ENCODE measurements at regions not wholly inside any gene's neighbourhood (a gene's known extent, or its start where the extent isn't known, plus 50 kb on each side); places are given as distances from the start of the nearest gene placed in this dataset.

- no peak for TF ChIP-seq CHD7 (IDR thresholded peaks at IDR 0.05; ENCODE audit: insufficient replicate concordance, low read length)
- no peak for TF ChIP-seq CEBPB (IDR thresholded peaks at IDR 0.05; ENCODE audit: low read depth, low read length)
- no peak for TF ChIP-seq KDM5A (IDR thresholded peaks at IDR 0.05; ENCODE audit: low read length)
- no peak for TF ChIP-seq TBP (IDR thresholded peaks at IDR 0.05; ENCODE audit: low read depth, low read length)
- no peak for TF ChIP-seq USF2 (IDR thresholded peaks at IDR 0.05; ENCODE audit: low read length)
- TF ChIP-seq SRF (IDR thresholded peaks at IDR 0.05; ENCODE audit: low read depth, low read length) = no peak
Observed at GRCh38 chr22:19619144-19620009, 94.9 kb upstream of the SEPTIN5 start (continued).

All from H1 (cell line).